HG02798 (cell line): ENCODE measurements at regions not wholly inside any gene's neighbourhood (a gene's known extent, or its start where the extent isn't known, plus 50 kb on each side); places are given as distances from the start of the nearest gene placed in this dataset.
A peak's percentile ranks its signal among the peaks of the same experiment; 100 is the strongest.

Source experiments
- ATAC-seq: cut with Tn5 transposase; IDR thresholded peaks from one replicate; pipeline ENCODE4 v1.9.1; 2021; ENCODE audit warnings: mild to moderate bottlenecking; ENCODE audit not compliant: unreplicated experiment, poor library complexity

GRCh38 chr3:177523067-177523675 is 325.9 kb upstream of the TBL1XR1 start:
- no peak for ATAC-seq

GRCh38 chr3:177523872-177524438 is 326.7 kb upstream of the TBL1XR1 start:
- ATAC-seq: no peak

- ATAC-seq: no peak
Observed at GRCh38 chr3:177524742-177525141, 327.5 kb upstream of the TBL1XR1 start.

GRCh38 chr3:177525414-177525813 is 328.1 kb upstream of the TBL1XR1 start:
- ATAC-seq: no peak

- no peak for ATAC-seq
Observed at GRCh38 chr3:177525987-177526712, 328.9 kb upstream of the TBL1XR1 start.

- ATAC-seq: no peak
Observed at GRCh38 chr3:177527182-177527581, 329.9 kb upstream of the TBL1XR1 start.

GRCh38 chr3:177528306-177529070 is 331.2 kb upstream of the TBL1XR1 start:
- ATAC-seq: no peak

GRCh38 chr3:177529071-177529550 is 331.8 kb upstream of the TBL1XR1 start:
- no peak for ATAC-seq

GRCh38 chr3:177529716-177530335 is 332.5 kb upstream of the TBL1XR1 start:
- ATAC-seq: no peak

- ATAC-seq: no peak
Observed at GRCh38 chr3:177530908-177531307, 333.6 kb upstream of the TBL1XR1 start.

GRCh38 chr3:177536873-177537272 is 339.6 kb upstream of the TBL1XR1 start:
- no peak for ATAC-seq

- no peak for ATAC-seq
Observed at GRCh38 chr3:177537612-177538011, 340.3 kb upstream of the TBL1XR1 start.

GRCh38 chr3:177538048-177538749 is 340.9 kb upstream of the TBL1XR1 start:
- ATAC-seq: no peak

GRCh38 chr3:177538750-177539730 is 341.8 kb upstream of the TBL1XR1 start:
- ATAC-seq: peak; percentile 80

GRCh38 chr3:177541541-177541940 is 344.3 kb upstream of the TBL1XR1 start:
- ATAC-seq: no peak

- ATAC-seq: no peak
Observed at GRCh38 chr3:177545964-177546363, 348.7 kb upstream of the TBL1XR1 start.

GRCh38 chr3:177547711-177548350 is 350.5 kb upstream of the TBL1XR1 start:
- no peak for ATAC-seq

- no peak for ATAC-seq
Observed at GRCh38 chr3:177550667-177551066, 353.4 kb upstream of the TBL1XR1 start.
